GM18909 (cell line): ENCODE measurements at regions not wholly inside any gene's neighbourhood (a gene's known extent, or its start where the extent isn't known, plus 50 kb on each side); places are given as distances from the start of the nearest gene placed in this dataset.

Source experiments
- ATAC-seq: cut with Tn5 transposase; IDR thresholded peaks from one replicate; pipeline ENCODE4 v1.9.1; 2021; ENCODE audit warnings: mild to moderate bottlenecking; ENCODE audit not compliant: unreplicated experiment, poor library complexity

DNA sequence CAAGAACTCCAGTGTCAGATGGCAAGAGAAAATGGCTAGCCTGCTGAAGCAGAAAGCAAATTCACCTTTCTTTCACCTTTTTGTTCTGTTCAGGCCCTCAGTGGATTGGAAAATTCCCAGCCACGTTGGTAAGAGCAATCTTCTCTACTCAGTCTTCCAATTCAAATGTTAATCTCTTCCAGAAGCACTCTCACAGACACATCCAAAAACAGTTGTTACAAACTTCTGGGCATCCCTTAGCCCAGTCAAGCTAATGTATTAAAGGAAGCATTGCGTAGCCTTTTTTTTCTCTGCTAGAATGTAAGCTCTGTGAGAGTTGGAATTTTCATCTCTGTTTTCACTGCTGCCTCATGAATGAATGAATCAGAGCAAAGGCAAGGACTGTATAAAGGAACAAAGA is 109.2 kb upstream of the ROBO2 start:
- no peak for ATAC-seq

DNA sequence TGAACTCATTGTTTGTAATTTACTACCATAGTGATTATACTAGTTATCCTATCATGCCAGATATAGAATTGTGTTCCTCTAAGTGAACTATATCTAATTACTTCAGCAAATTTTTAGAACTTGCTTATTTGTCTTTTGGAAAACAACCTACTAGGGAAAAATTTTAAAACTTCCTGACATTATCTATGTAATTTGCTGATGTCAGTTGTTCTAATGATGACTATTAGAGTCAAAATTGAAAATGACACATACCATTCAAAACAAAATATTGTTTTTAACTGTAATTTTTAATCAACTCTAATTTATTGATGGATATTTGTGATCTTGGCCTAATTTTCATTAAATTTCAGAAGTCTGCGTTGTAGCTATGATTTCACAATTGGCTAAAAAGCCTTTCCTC is 106.7 kb upstream of the ROBO2 start:
- no peak for ATAC-seq

- ATAC-seq: no peak
Observed at GRCh38 chr3:76938962-76939361, 100.9 kb upstream of the ROBO2 start.

GRCh38 chr3:76940181-76940770 is 99.6 kb upstream of the ROBO2 start:
- ATAC-seq: no peak

- ATAC-seq: no peak
Observed at GRCh38 chr3:76941376-76941775, 98.5 kb upstream of the ROBO2 start.

- ATAC-seq: no peak
Observed at GRCh38 chr3:76942101-76942500, 97.8 kb upstream of the ROBO2 start.

DNA sequence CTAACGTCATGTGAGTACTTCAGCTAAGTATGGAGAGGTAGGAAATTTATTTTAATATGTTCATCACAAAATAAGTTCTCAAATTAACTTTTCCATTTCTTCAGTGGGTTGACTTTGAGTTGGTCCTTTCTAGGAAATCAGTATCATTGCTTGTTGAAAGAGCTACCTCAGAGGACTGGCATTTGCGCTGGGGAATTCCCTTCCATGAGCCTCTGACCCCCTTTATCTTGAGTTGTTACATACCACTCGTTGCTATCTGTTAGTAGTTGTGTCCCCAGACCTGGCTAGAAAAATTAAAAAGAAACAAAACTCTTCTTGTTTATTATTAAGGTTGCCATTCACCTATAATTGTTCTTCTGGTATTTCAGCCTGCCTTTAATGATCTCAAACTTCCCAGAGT is 96.8 kb upstream of the ROBO2 start:
- no peak for ATAC-seq

- no peak for ATAC-seq
Observed at GRCh38 chr3:76943671-76944070, 96.2 kb upstream of the ROBO2 start.

DNA sequence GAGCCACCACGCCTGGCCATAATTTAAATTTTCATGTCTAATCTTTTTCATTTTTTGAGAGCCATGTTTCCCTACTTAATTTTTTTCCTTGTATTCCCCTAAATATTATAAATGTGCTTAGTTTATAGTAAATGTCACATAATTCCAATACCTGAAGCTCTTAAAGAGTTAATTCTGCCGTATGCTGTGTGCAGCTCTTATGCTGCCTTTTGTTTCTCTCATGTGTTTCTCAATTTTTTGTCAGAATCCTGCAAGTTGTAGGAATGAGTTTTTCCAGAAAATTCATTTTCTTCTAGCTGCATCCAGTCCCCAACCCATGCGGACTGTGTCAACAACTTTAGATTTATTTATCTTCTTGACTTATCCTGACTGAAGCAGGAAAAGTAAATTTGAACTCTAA is 90.9 kb upstream of the ROBO2 start:
- no peak for ATAC-seq

- ATAC-seq: no peak
Observed at GRCh38 chr3:76949462-76949861, 90.4 kb upstream of the ROBO2 start.

GRCh38 chr3:76950590-76950989 is 89.3 kb upstream of the ROBO2 start:
- no peak for ATAC-seq

- no peak for ATAC-seq
Observed at GRCh38 chr3:76954412-76954811, 85.5 kb upstream of the ROBO2 start.

DNA sequence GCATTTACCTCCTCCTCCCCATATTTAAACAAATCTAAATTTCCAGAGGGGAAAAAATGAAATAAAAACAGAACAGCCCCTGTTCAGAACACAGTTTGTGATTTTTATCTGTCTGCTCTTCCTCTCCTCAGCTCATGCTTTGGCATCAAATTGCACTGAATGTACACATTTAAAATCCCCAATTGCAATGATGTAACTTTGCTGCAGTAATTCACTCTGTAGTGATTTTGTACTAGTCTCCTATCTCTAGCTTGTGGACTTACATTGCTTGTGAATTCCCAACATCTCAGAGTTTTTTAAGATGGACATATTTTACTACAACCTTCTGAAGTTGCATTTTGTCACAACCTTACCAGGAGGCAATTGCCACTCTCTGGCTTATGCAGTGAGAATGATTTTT is 81.6 kb upstream of the ROBO2 start:
- no peak for ATAC-seq

- ATAC-seq: no peak
Observed at GRCh38 chr3:76958861-76959260, 81.0 kb upstream of the ROBO2 start.

GRCh38 chr3:76961284-76961683 is 78.6 kb upstream of the ROBO2 start:
- no peak for ATAC-seq

- no peak for ATAC-seq
Observed at GRCh38 chr3:76965122-76965725, 74.7 kb upstream of the ROBO2 start.

- no peak for ATAC-seq
Observed at GRCh38 chr3:76969471-76969870, 70.4 kb upstream of the ROBO2 start.

GRCh38 chr3:76969996-76970615 is 69.8 kb upstream of the ROBO2 start:
- ATAC-seq: no peak

DNA sequence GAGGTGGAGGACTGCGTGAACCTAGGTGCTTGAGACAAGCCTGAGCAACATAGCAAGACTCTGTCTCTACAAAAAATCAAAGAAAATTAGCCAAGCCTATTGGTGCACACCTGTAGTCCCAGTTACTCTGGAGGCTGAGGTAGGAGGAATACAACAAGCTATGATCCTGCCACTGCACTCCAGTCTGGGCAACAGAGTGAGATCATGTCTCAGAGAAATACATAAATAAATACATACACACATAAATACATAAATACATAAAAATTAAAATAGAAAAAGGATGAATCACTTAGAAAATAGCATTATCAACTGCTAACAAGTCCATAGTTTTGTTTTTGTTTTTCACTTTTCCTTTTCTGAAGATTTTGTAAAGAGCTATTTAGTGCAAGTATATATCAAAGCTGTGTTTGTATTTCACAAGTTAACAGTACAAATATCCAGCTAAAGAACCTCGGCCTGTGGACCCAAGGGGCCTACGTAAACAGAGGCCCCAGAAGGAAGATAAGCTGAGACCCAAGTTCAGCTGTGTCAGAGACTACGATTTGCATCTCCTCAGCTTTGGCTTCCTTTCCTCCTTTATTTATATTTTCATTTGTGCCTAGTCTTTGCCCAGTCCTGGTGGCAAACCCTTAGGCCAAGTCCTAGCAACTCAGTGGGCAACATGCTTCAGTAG is 67.1 kb upstream of the ROBO2 start:
- no peak for ATAC-seq

GRCh38 chr3:76976996-76977395 is 62.9 kb upstream of the ROBO2 start:
- no peak for ATAC-seq

GRCh38 chr3:76985645-76986044 is 54.3 kb upstream of the ROBO2 start:
- no peak for ATAC-seq
